Fibroblast of the aortic adventitia (primary cell): ENCODE measurements at regions not wholly inside any gene's neighbourhood (a gene's known extent, or its start where the extent isn't known, plus 50 kb on each side); places are given as distances from the start of the nearest gene placed in this dataset.

Experiments
- DNase-seq: peaks from one replicate; pipeline ENCODE4 v3.0.0-alpha.2; 2010; ENCODE audit warnings: low read depth
- H3K4me3 ChIP-seq: 2 replicates; pipeline ENCODE4 v1.5.1; 2011; ENCODE audit warnings: low read depth, mild to moderate bottlenecking, control low read depth, low read length, moderate library complexity
- TF ChIP-seq, protein P1 (sequence below): IDR thresholded peaks from 2 replicates; pipeline ENCODE4 v1.5.1; 2011; ENCODE audit warnings: mild to moderate bottlenecking, low read length, control low read depth, inconsistent platforms; ENCODE audit not compliant: insufficient read depth

DNA sequence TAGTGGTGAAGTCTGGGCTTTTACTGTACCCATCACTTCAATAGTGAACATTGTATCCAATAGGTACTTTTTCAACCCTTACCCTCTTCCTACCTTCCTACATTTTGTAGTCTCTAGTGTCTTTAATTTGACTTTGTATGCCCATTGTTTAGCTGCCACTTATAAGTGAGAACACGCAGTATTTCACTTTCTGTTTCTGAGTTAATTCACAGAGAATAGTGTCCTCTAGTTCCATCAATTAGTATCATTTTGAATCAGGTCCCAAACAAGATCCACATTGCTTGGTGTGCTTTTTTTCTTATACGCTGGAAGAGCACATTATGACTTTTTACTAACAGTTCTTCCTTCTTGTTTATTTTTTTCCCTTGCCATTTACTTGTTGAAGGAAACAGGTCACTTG, 176.0 kb upstream of the WDFY3 start:
- no peak for DNase-seq
- TF ChIP-seq, protein P1, sequence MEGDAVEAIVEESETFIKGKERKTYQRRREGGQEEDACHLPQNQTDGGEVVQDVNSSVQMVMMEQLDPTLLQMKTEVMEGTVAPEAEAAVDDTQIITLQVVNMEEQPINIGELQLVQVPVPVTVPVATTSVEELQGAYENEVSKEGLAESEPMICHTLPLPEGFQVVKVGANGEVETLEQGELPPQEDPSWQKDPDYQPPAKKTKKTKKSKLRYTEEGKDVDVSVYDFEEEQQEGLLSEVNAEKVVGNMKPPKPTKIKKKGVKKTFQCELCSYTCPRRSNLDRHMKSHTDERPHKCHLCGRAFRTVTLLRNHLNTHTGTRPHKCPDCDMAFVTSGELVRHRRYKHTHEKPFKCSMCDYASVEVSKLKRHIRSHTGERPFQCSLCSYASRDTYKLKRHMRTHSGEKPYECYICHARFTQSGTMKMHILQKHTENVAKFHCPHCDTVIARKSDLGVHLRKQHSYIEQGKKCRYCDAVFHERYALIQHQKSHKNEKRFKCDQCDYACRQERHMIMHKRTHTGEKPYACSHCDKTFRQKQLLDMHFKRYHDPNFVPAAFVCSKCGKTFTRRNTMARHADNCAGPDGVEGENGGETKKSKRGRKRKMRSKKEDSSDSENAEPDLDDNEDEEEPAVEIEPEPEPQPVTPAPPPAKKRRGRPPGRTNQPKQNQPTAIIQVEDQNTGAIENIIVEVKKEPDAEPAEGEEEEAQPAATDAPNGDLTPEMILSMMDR, result no peak
- no peak overlapping the region for H3K4me3 ChIP-seq

DNA sequence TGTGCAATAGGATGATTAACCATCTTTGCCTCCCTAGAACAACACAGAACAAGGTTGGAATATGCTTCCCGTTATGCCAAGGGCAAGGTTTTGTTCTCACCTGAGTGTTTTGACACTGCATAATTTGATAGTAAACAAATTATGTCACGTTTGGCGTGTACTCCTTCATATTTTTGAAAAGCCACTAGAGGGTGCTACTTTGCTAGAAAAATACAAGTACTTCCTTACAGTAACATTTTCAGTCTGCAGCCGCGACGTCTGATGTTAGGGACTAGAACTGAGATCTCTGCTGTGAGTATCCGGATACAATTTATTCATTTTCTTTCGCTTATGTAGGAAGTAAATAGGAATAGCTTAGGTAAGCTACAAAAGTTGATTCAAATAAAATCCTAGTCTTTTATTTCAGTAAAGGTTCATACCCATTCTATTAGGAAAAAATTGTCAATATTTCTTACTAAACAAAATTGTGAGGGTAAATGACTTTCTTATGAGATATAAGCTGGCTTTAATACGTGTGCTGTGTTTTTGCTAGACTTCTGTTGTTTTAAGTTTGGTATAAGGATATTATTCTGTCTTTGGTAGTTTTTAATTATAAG, 181.1 kb upstream of the WDFY3 start:
- peak; percentile 79 for DNase-seq
- TF ChIP-seq, protein P1, result peak; percentile 53
- no peak overlapping the region for H3K4me3 ChIP-seq

DNA sequence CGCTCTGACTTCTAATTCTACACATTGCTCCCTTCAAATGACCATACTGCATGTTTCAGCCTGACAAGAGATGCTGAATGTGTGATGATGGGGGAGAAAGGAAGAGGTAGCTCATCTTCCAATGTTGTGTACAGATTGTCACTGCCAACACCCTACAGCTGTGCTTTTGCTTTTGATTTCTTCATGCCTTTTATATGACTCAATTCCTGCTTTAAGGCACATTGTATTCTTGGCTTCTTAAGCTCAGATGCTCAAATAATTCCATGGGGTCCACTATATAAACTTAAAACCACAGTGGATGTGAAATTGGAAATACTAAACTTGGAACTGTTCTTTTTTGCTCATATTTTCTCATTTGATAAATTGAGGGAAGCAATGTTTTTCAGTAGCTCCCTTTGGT, 183.2 kb upstream of the WDFY3 start:
- no peak overlapping the region for H3K4me3 ChIP-seq
- DNase-seq, result peak; percentile 36
- TF ChIP-seq, protein P1, result no peak

DNA sequence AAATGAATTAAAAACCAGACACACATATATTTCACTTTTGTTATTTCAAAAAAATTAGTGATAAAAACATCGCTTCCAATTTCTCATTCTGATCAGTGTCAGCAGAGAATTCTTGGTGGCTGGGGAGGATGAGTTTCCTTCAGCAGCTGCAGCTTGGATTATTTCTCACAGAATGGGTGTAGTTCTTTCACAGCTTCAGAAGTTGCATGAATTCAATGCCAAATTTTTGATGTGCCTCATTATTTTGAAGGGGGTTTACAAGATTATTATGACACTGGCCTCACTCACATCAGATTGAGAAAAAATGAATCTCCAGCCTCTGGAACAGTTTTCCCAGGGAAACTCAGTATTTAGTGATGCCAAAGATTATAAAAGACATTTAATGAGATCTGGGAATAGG, 184.9 kb upstream of the WDFY3 start:
- TF ChIP-seq, protein P1, result no peak
- DNase-seq, result no peak
- H3K4me3 ChIP-seq, result no peak overlapping the region

DNA sequence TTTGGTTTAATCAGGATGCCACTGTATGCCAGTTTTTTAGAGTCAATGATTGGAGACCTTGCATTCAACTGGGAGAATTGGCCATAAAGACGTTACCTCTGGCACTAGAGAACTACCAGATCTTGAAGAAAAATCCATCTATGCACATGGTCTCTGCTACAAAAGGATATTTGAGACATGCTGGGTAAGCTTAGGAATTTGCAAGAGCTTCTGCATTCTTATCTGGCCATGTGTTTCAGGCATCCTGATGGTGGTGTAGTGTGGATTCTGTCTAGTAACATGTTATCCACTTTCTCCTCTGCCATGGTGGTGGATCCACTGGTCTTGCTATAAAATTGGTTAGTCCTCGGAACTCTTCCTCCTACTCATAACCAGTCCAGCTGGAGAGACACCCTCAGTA, 185.3 kb upstream of the WDFY3 start:
- H3K4me3 ChIP-seq, result no peak overlapping the region
- TF ChIP-seq, protein P1, result no peak
- no peak for DNase-seq

DNA sequence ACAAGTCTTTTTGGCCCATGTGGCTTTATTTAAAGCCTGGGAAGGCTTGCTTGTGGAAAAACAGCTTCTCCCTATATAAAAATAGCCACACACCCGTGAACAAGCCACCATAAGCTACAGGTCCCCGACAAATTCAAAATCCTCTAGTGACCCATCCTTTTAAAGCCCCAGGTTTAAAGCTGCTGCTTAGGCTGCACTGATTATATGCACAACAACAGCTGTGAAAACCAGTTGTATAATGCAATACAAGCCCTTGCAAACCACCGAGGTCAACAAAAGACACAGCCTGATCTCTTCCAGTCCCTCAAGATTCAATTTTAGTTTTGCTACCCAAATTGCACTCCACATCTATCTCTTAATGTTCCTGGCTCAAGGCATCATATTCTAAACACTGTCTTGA, 186.0 kb upstream of the WDFY3 start:
- no peak overlapping the region for H3K4me3 ChIP-seq
- TF ChIP-seq, protein P1, result no peak

DNA sequence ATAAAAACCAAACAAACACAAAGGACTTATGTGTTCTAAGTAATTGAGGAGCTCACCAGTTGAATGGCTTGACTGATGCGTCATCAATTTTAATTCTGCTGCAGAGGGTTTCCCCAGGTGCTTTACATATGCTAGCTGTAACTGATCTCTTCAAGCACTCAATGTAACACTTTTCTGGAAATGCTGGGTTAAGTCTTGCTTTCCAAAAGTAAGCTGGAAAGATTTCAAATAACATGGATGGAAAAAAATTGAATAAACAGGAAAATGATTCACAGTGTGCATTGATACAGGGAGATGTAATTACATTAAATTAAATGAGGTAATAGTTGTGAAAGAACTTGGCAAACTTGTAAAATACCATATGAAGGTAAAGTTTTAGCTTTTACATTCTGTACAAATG, 186.7 kb upstream of the WDFY3 start:
- peak; percentile 3 for DNase-seq
- no peak overlapping the region for H3K4me3 ChIP-seq
- TF ChIP-seq, protein P1, result no peak

More for the DNA sequence above, 186.0 kb upstream of the WDFY3 start:
- DNase-seq, result no peak
